ENCODE measurements at regions not wholly inside any gene's neighbourhood (a gene's known extent, or its start where the extent isn't known, plus 50 kb on each side); places are given as distances from the start of the nearest gene placed in this dataset.

- TF ChIP-seq CTCF (IDR thresholded peaks at IDR 0.05) = no peak
- TF ChIP-seq POLR2A (IDR thresholded peaks at IDR 0.05) = no peak
These were observed 280.0 kb downstream of the ALG10 start for GRCh38 chr12:34302131-34302885.
